Smooth muscle cell (in vitro differentiated cells): ENCODE measurements at regions not wholly inside any gene's neighbourhood (a gene's known extent, or its start where the extent isn't known, plus 50 kb on each side); places are given as distances from the start of the nearest gene placed in this dataset.
A peak's percentile ranks its signal among the peaks of the same experiment; 100 is the strongest.

Experiments
- DNase-seq: peaks from one replicate; lab custom pipeline; 2025; ENCODE audit not compliant: unreplicated experiment; lab: John Stamatoyannopoulos, UW
- H2AFZ ChIP-seq: fragments of 200-600 bp; sonication (generic); 2 replicates; pipeline ENCODE4 v1.6.0; 2016; ENCODE audit warnings: antibody characterized with exemption, low read depth, mild to moderate bottlenecking
- H3F3A ChIP-seq: fragments of 200-600 bp; sonication (generic); 2 replicates; pipeline ENCODE4 v1.6.0; 2017; ENCODE audit warnings: antibody characterized with exemption, low read depth
- H3K27ac ChIP-seq: fragments of 200-600 bp; sonication (generic); 2 replicates; pipeline ENCODE4 v1.5.1; 2016; ENCODE audit warnings: low read depth, mild to moderate bottlenecking
- H3K27me3 ChIP-seq: fragments of 200-600 bp; sonication (generic); 2 replicates; pipeline ENCODE4 v1.6.1; 2016; ENCODE audit warnings: low read depth, mild to moderate bottlenecking
- H3K36me3 ChIP-seq: fragments of 200-600 bp; sonication (generic); 2 replicates; pipeline ENCODE4 v1.5.1; 2016; ENCODE audit warnings: low read depth
- H3K4me1 ChIP-seq: fragments of 200-600 bp; sonication (generic); 2 replicates; pipeline ENCODE4 v1.5.1; 2016; ENCODE audit warnings: low read depth
- H3K4me2 ChIP-seq: fragments of 200-600 bp; sonication (generic); 2 replicates; pipeline ENCODE4 v1.6.0; 2016; ENCODE audit warnings: mild to moderate bottlenecking
- H3K4me3 ChIP-seq: fragments of 200-600 bp; sonication (generic); 2 replicates; pipeline ENCODE4 v1.5.1; 2016; ENCODE audit warnings: mild to moderate bottlenecking
- H3K79me2 ChIP-seq: fragments of 200-600 bp; sonication (generic); 2 replicates; pipeline ENCODE4 v1.6.0; 2016; ENCODE audit warnings: low read depth, mild to moderate bottlenecking
- H3K9ac ChIP-seq: fragments of 200-600 bp; sonication (generic); 2 replicates; pipeline ENCODE4 v1.6.0; 2016; ENCODE audit warnings: low read depth
- H3K9me3 ChIP-seq: fragments of 200-600 bp; sonication (generic); replicated peaks from 2 replicates; pipeline ENCODE4 v1.5.1; 2016; ENCODE audit warnings: low read depth
- H4K20me1 ChIP-seq: fragments of 200-600 bp; sonication (generic); 2 replicates; pipeline ENCODE4 v1.6.0; 2016; ENCODE audit warnings: low read depth
- CTCF ChIP-seq: fragments of 200-600 bp; sonication (generic); IDR thresholded peaks from 2 replicates; pipeline ENCODE4 v1.5.1; 2017; ENCODE audit warnings: borderline replicate concordance, mild to moderate bottlenecking, antibody characterized with exemption; ENCODE audit not compliant: insufficient read depth, poor library complexity, severe bottlenecking
- WGBS: methylation state at CpG from one replicate; pipeline ENCODE4 v1.1.7; 2016; ENCODE audit warnings: low lambda C conversion rate; 5-methylcytosine and 5-hydroxymethylcytosine counted together

GRCh38 chr5:53246042-53246836 lies 136.7 kb upstream of the MOCS2 start:
- DNase-seq: no peak
- no peak for TF ChIP-seq CTCF
- H2AFZ ChIP-seq: peak overlapping the region; percentile 33
- peak overlapping the region; percentile 36 for H3K27ac ChIP-seq
- WGBS: 61% methylated on average over 8 of the region's 8 CpGs
- H3K27me3 ChIP-seq: no peaks in the 10 kb centered on the region
- H3K4me2 ChIP-seq: peak overlapping the region; percentile 61
- H4K20me1 ChIP-seq: no peaks in the 10 kb centered on the region
- no peak overlapping the region for H3K9ac ChIP-seq
- H3K79me2 ChIP-seq: no peaks in the 10 kb centered on the region
- no peaks in the 10 kb centered on the region for H3K9me3 ChIP-seq
- H3K4me1 ChIP-seq: peaks cover 6% of the 10 kb centered on the region
- H3K36me3 ChIP-seq: no peaks in the 10 kb centered on the region
- peaks cover 6% of the 10 kb centered on the region for H3F3A ChIP-seq
- H3K4me3 ChIP-seq: no peak overlapping the region

- Histone ChIP-seq H3K9ac (peak overlapping the region; percentile 9), H3K79me2 (no peaks in the 10 kb centered on the region), H3K4me2 (peak overlapping the region; percentile 70), H2AFZ (peak overlapping the region; percentile 67), H3K4me1 (peaks cover 13% of the 10 kb centered on the region), H3F3A (peaks cover 6% of the 10 kb centered on the region), H3K27ac (peak overlapping the region; percentile 89), H3K4me3 (no peak overlapping the region), H3K36me3 (no peaks in the 10 kb centered on the region), H4K20me1 (no peaks in the 10 kb centered on the region), H3K9me3 (no peaks in the 10 kb centered on the region), H3K27me3 (no peaks in the 10 kb centered on the region)
- DNase-seq: no peak
- no peak for TF ChIP-seq CTCF
- 53% methylated on average over 4 of the region's 4 CpGs for WGBS
These were observed 140.1 kb upstream of the MOCS2 start for GRCh38 chr5:53249529-53250200.

- H3K36me3 ChIP-seq: no peaks in the 10 kb centered on the region
- peaks cover 13% of the 10 kb centered on the region for H3K4me1 ChIP-seq
- peak overlapping the region; percentile 67 for H2AFZ ChIP-seq
- no peaks in the 10 kb centered on the region for H3K9me3 ChIP-seq
- H3K27ac ChIP-seq: peak overlapping the region; percentile 89
- TF ChIP-seq CTCF: no peak
- peak overlapping the region; percentile 70 for H3K4me2 ChIP-seq
- no peak overlapping the region for H3K4me3 ChIP-seq
- H3K79me2 ChIP-seq: no peaks in the 10 kb centered on the region
- DNase-seq: no peak
- 90% methylated on average over 2 of the region's 2 CpGs for WGBS
- no peaks in the 10 kb centered on the region for H3K27me3 ChIP-seq
- H3K9ac ChIP-seq: peak overlapping the region; percentile 9
- H4K20me1 ChIP-seq: no peaks in the 10 kb centered on the region
- H3F3A ChIP-seq: peaks cover 6% of the 10 kb centered on the region
These were observed 140.6 kb upstream of the MOCS2 start for GRCh38 chr5:53250201-53250550.
